HG02852 (cell line): ENCODE measurements at regions not wholly inside any gene's neighbourhood (a gene's known extent, or its start where the extent isn't known, plus 50 kb on each side); places are given as distances from the start of the nearest gene placed in this dataset.
"Not testable (repeated sequence)": the region's sequence is repeated elsewhere in the genome, so short reads cannot be mapped to it uniquely, and the experiment has no call there.

Experiments
- ATAC-seq: cut with Tn5 transposase; IDR thresholded peaks from one replicate; pipeline ENCODE4 v1.9.1; 2021; ENCODE audit warnings: mild to moderate bottlenecking, moderate library complexity; ENCODE audit not compliant: unreplicated experiment

- ATAC-seq, result not testable (repeated sequence)
These were observed 53.1 kb upstream of the TMEM252 start for GRCh38 chr9:68593760-68594159.

- ATAC-seq, result no peak
These were observed 55.2 kb upstream of the TMEM252 start for GRCh38 chr9:68595868-68596267.

- ATAC-seq, result no peak
These were observed 56.8 kb upstream of the TMEM252 start for GRCh38 chr9:68597362-68597997.

GRCh38 chr9:68599826-68600225 is 59.1 kb upstream of the TMEM252 start:
- no peak for ATAC-seq

GRCh38 chr9:68601081-68601480 is 60.4 kb upstream of the TMEM252 start:
- no peak for ATAC-seq

- ATAC-seq, result no peak
These were observed 62.7 kb upstream of the TMEM252 start for GRCh38 chr9:68603371-68603770.

- ATAC-seq, result no peak
These were observed 68.1 kb upstream of the TMEM252 start for GRCh38 chr9:68608763-68609162.

GRCh38 chr9:68609901-68610415 is 69.3 kb upstream of the TMEM252 start:
- no peak for ATAC-seq

- no peak for ATAC-seq
These were observed 73.4 kb upstream of the TMEM252 start for GRCh38 chr9:68614121-68614520.

GRCh38 chr9:68617011-68617410 is 76.3 kb upstream of the TMEM252 start:
- ATAC-seq, result not testable (repeated sequence)

GRCh38 chr9:68619072-68619471 is 78.4 kb upstream of the TMEM252 start:
- no peak for ATAC-seq

- ATAC-seq, result no peak
These were observed 79.0 kb upstream of the TMEM252 start for GRCh38 chr9:68619636-68620035.

- no peak for ATAC-seq
These were observed 79.5 kb upstream of the PIP5K1B start for GRCh38 chr9:68625559-68625958.

- no peak for ATAC-seq
These were observed 78.5 kb upstream of the PIP5K1B start for GRCh38 chr9:68626526-68626925.

GRCh38 chr9:68627104-68627503 is 77.9 kb upstream of the PIP5K1B start:
- no peak for ATAC-seq

GRCh38 chr9:68627594-68627993 is 77.4 kb upstream of the PIP5K1B start:
- no peak for ATAC-seq

- no peak for ATAC-seq
These were observed 76.0 kb upstream of the PIP5K1B start for GRCh38 chr9:68629042-68629441.

GRCh38 chr9:68631811-68632210 is 73.2 kb upstream of the PIP5K1B start:
- ATAC-seq, result no peak

GRCh38 chr9:68637020-68637419 is 68.0 kb upstream of the PIP5K1B start:
- no peak for ATAC-seq

GRCh38 chr9:68639261-68639660 is 65.8 kb upstream of the PIP5K1B start:
- not testable (repeated sequence) for ATAC-seq

- ATAC-seq, result no peak
These were observed 64.5 kb upstream of the PIP5K1B start for GRCh38 chr9:68640421-68641089.
